Peyer's patch (tissue), 4 donors: ENCODE measurements at regions not wholly inside any gene's neighbourhood (a gene's known extent, or its start where the extent isn't known, plus 50 kb on each side); places are given as distances from the start of the nearest gene placed in this dataset.
A peak's percentile ranks its signal among the peaks of the same experiment; 100 is the strongest.
"Not testable (repeated sequence)": the region's sequence is repeated elsewhere in the genome, so short reads cannot be mapped to it uniquely, and the experiment has no call there.

Experiments
- DNase-seq, 3 donors: peaks; one replicate each; pipeline ENCODE4 v3.0.0-alpha.2; 2017 to 2019
- H3K27ac ChIP-seq, 4 donors: fragments of 200-600 bp; sonication (generic); one replicate each; pipeline ENCODE4 v1.5.1; 2016 to 2019
- H3K27me3 ChIP-seq, 2 donors: fragments of 200-600 bp; sonication (generic); one replicate each; pipeline ENCODE4 v1.5.1; 2019
- H3K36me3 ChIP-seq, 3 donors: fragments of 200-600 bp; sonication (generic); one replicate each; pipeline ENCODE4 v1.5.1; 2016 to 2019
- H3K4me1 ChIP-seq, 4 donors: fragments of 200-600 bp; sonication (generic); one replicate each; pipeline ENCODE4 v1.5.1; 2016 to 2019
- H3K4me3 ChIP-seq, 4 donors: fragments of 200-600 bp; sonication (generic); 1 replicate in 3 of 4; 2 replicates in 1 of 4; pipeline ENCODE4 v1.5.1; 2016 to 2019; ENCODE audit warnings: mild to moderate bottlenecking in 1 of 4
- H3K9me3 ChIP-seq, 4 donors: fragments of 200-600 bp; sonication (generic); one replicate each; pipeline ENCODE4 v1.5.1; 2016 to 2019; ENCODE audit warnings: mild to moderate bottlenecking in 1 of 4
- CTCF ChIP-seq, 6 experiments: fragments of 450-650 bp in 4 of 6; fragments of 200-600 bp in 2 of 6; sonication (generic) in 1 of 6; IDR thresholded peaks; one replicate each; pipeline ENCODE4 v1.5.1; 2017 to 2019; ENCODE audit warnings: antibody characterized with exemption in 6 of 6, mild to moderate bottlenecking in 3 of 6, moderate library complexity in 1 of 6
- POLR2A ChIP-seq, 2 donors: fragments of 450-650 bp; IDR thresholded peaks; one replicate each; pipeline ENCODE4 v1.5.1; 2017; ENCODE audit warnings: antibody characterized with exemption in 2 of 2, mild to moderate bottlenecking in 2 of 2, moderate library complexity in 2 of 2

- no peaks in the 10 kb centered on the region for H3K4me1 ChIP-seq
- no peak for DNase-seq
- no peaks in the 10 kb centered on the region for H3K9me3 ChIP-seq
- TF ChIP-seq CTCF (IDR thresholded peaks at IDR 0.05) (no peak), POLR2A (IDR thresholded peaks at IDR 0.05) (no peak)
- H3K4me3 ChIP-seq = no peak overlapping the region
- H3K36me3 ChIP-seq = no peaks in the 10 kb centered on the region
- no peaks in the 10 kb centered on the region for H3K27me3 ChIP-seq
- no peak overlapping the region for H3K27ac ChIP-seq
These were observed 688.6 kb downstream of the SH3BGRL start for GRCh38 chrX:81890521-81890920.

GRCh38 chrX:81900522-81900921 is 698.6 kb downstream of the SH3BGRL start:
- TF ChIP-seq CTCF (IDR thresholded peaks at IDR 0.05) (no peak), POLR2A (IDR thresholded peaks at IDR 0.05) (no peak)
- Histone ChIP-seq H3K4me3 (no peak overlapping the region), H3K27me3 (no peaks in the 10 kb centered on the region), H3K36me3 (no peaks in the 10 kb centered on the region), H3K4me1 (no peaks in the 10 kb centered on the region), H3K9me3 (no peaks in the 10 kb centered on the region), H3K27ac (no peak overlapping the region)
- no peak for DNase-seq

GRCh38 chrX:81925812-81926211 is 723.9 kb downstream of the SH3BGRL start:
- no peak for TF ChIP-seq POLR2A (IDR thresholded peaks at IDR 0.05)
- no peak for TF ChIP-seq CTCF (IDR thresholded peaks at IDR 0.05)
- no peaks in the 10 kb centered on the region for H3K9me3 ChIP-seq
- H3K36me3 ChIP-seq = no peaks in the 10 kb centered on the region
- H3K4me3 ChIP-seq = no peak overlapping the region
- no peaks in the 10 kb centered on the region for H3K27me3 ChIP-seq
- no peak for DNase-seq
- H3K27ac ChIP-seq = no peak overlapping the region
- no peaks in the 10 kb centered on the region for H3K4me1 ChIP-seq

- not testable (repeated sequence) for H3K27me3 ChIP-seq, H3K27ac ChIP-seq, H3K4me1 ChIP-seq, H3K4me3 ChIP-seq, H3K9me3 ChIP-seq, H3K36me3 ChIP-seq, DNase-seq
These were observed 744.0 kb downstream of the SH3BGRL start for GRCh38 chrX:81945911-81946310.

GRCh38 chrX:81957318-81957717 is 755.4 kb downstream of the SH3BGRL start:
- no peaks in the 10 kb centered on the region for H3K4me1 ChIP-seq
- TF ChIP-seq POLR2A (IDR thresholded peaks at IDR 0.05) = no peak
- TF ChIP-seq CTCF (IDR thresholded peaks at IDR 0.05) = no peak
- no peak overlapping the region for H3K4me3 ChIP-seq
- H3K36me3 ChIP-seq = no peaks in the 10 kb centered on the region
- H3K9me3 ChIP-seq = no peaks in the 10 kb centered on the region
- H3K27me3 ChIP-seq = no peaks in the 10 kb centered on the region
- no peak for DNase-seq
- no peak overlapping the region for H3K27ac ChIP-seq

GRCh38 chrX:81957900-81958545 is 756.1 kb downstream of the SH3BGRL start:
- Histone ChIP-seq H3K27ac (no peak overlapping the region), H3K9me3 (no peaks in the 10 kb centered on the region)
- TF ChIP-seq POLR2A (IDR thresholded peaks at IDR 0.05) = no peak
- TF ChIP-seq CTCF (IDR thresholded peaks at IDR 0.05) = peak in 2 of 6 experiments; percentile 13 to 15

More at GRCh38 chrX:81957900-81958545, 756.1 kb downstream of the SH3BGRL start:
- H3K36me3 ChIP-seq = no peaks in the 10 kb centered on the region
- no peaks in the 10 kb centered on the region for H3K4me1 ChIP-seq
- no peaks in the 10 kb centered on the region for H3K27me3 ChIP-seq
- DNase-seq = no peak
- no peak overlapping the region for H3K4me3 ChIP-seq
